ENCODE measurements at regions not wholly inside any gene's neighbourhood (a gene's known extent, or its start where the extent isn't known, plus 50 kb on each side); places are given as distances from the start of the nearest gene placed in this dataset.

GRCh38 chr4:11496351-11496829 is 67.7 kb upstream of the HS3ST1 start:
- no peak overlapping the region for H3K4me3 ChIP-seq (ENCODE audit: severe bottlenecking)
- no peaks in the 10 kb centered on the region for H3K36me3 ChIP-seq (ENCODE audit: low read depth)
- peak; percentile 70 for DNase-seq (ENCODE audit: low spot score)
- peak; percentile 92 for ATAC-seq (ENCODE audit: low read depth)
- peaks cover 32% of the 10 kb centered on the region for H3K4me1 ChIP-seq (ENCODE audit: insufficient read depth, poor library complexity, severe bottlenecking)
- H3K27me3 ChIP-seq (ENCODE audit: insufficient read depth, poor library complexity, severe bottlenecking), result no peaks in the 10 kb centered on the region
- H3K27ac ChIP-seq (ENCODE audit: poor library complexity, severe bottlenecking), result peak overlapping the region; percentile 87
- H3K9me3 ChIP-seq (ENCODE audit: severe bottlenecking), result no peaks in the 10 kb centered on the region
- no peak for TF ChIP-seq CTCF (IDR thresholded peaks at IDR 0.05; ENCODE audit: poor library complexity, severe bottlenecking)

GRCh38 chr4:11495818-11496217 is 67.1 kb upstream of the HS3ST1 start:
- H3K4me1 ChIP-seq (ENCODE audit: insufficient read depth, poor library complexity, severe bottlenecking), result peaks cover 32% of the 10 kb centered on the region
- peak overlapping the region; percentile 87 for H3K27ac ChIP-seq (ENCODE audit: poor library complexity, severe bottlenecking)
- no peak for TF ChIP-seq CTCF (IDR thresholded peaks at IDR 0.05; ENCODE audit: poor library complexity, severe bottlenecking)

GRCh38 chr4:11495291-11495690 is 66.6 kb upstream of the HS3ST1 start:
- Histone ChIP-seq H3K27me3 (ENCODE audit: insufficient read depth, poor library complexity, severe bottlenecking) (no peaks in the 10 kb centered on the region), H3K4me3 (ENCODE audit: severe bottlenecking) (no peak overlapping the region), H3K4me1 (ENCODE audit: insufficient read depth, poor library complexity, severe bottlenecking) (peaks cover 32% of the 10 kb centered on the region), H3K36me3 (ENCODE audit: low read depth) (no peaks in the 10 kb centered on the region), H3K27ac (ENCODE audit: poor library complexity, severe bottlenecking) (peak overlapping the region; percentile 87), H3K9me3 (ENCODE audit: severe bottlenecking) (no peaks in the 10 kb centered on the region)
- no peak for TF ChIP-seq CTCF (IDR thresholded peaks at IDR 0.05; ENCODE audit: poor library complexity, severe bottlenecking)
- no peak for ATAC-seq (ENCODE audit: low read depth)
- DNase-seq (ENCODE audit: low spot score), result no peak

More at GRCh38 chr4:11495818-11496217, 67.1 kb upstream of the HS3ST1 start:
- DNase-seq (ENCODE audit: low spot score), result no peak
- ATAC-seq (ENCODE audit: low read depth), result no peak
- Histone ChIP-seq H3K4me3 (ENCODE audit: severe bottlenecking) (no peak overlapping the region), H3K27me3 (ENCODE audit: insufficient read depth, poor library complexity, severe bottlenecking) (no peaks in the 10 kb centered on the region), H3K9me3 (ENCODE audit: severe bottlenecking) (no peaks in the 10 kb centered on the region), H3K36me3 (ENCODE audit: low read depth) (no peaks in the 10 kb centered on the region)

GRCh38 chr4:11494232-11494631 is 65.5 kb upstream of the HS3ST1 start:
- Histone ChIP-seq H3K27me3 (ENCODE audit: insufficient read depth, poor library complexity, severe bottlenecking) (no peaks in the 10 kb centered on the region), H3K4me1 (ENCODE audit: insufficient read depth, poor library complexity, severe bottlenecking) (peaks cover 34% of the 10 kb centered on the region), H3K27ac (ENCODE audit: poor library complexity, severe bottlenecking) (no peak overlapping the region), H3K9me3 (ENCODE audit: severe bottlenecking) (no peaks in the 10 kb centered on the region), H3K4me3 (ENCODE audit: severe bottlenecking) (no peak overlapping the region), H3K36me3 (ENCODE audit: low read depth) (no peaks in the 10 kb centered on the region)
- ATAC-seq (ENCODE audit: low read depth), result no peak
- DNase-seq (ENCODE audit: low spot score), result no peak
- TF ChIP-seq CTCF (IDR thresholded peaks at IDR 0.05; ENCODE audit: poor library complexity, severe bottlenecking), result no peak

DNA sequence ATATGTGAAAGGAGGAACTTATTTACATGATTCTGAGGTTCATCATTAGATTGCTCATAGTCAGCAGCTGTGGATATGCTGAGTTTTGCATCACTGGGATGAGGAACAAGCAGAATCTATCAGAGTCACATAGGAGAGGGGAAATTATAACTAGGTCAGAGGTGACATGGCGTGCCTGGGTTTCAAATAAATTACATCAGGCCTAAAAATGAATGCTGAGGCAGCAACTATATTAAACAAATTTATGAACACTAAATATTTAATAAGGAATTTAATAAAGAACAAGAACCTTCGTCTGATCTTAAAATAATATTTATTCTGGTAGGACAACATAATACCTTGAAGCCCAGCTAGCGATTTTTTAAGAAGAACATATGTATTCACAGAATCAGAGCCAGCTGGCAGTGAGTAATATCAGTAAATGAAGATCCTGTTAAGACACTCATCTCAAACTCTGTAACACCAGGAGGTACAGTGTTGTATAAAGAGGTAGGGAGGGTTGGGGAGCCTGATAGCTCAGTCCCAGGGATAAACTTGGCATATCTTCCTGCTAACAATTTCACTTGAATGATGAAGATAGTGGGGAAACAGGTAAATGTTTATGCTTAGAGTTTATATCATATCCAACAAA is 60.9 kb upstream of the HS3ST1 start:
- ATAC-seq (ENCODE audit: low read depth) (no peak), DNase-seq (ENCODE audit: low spot score) (no peak)
- Histone ChIP-seq H3K27ac (ENCODE audit: poor library complexity, severe bottlenecking) (no peak overlapping the region), H3K27me3 (ENCODE audit: insufficient read depth, poor library complexity, severe bottlenecking) (no peaks in the 10 kb centered on the region), H3K36me3 (ENCODE audit: low read depth) (no peaks in the 10 kb centered on the region), H3K9me3 (ENCODE audit: severe bottlenecking) (no peaks in the 10 kb centered on the region), H3K4me1 (ENCODE audit: insufficient read depth, poor library complexity, severe bottlenecking) (peaks cover 17% of the 10 kb centered on the region), H3K4me3 (ENCODE audit: severe bottlenecking) (no peak overlapping the region)
- TF ChIP-seq CTCF (IDR thresholded peaks at IDR 0.05; ENCODE audit: poor library complexity, severe bottlenecking), result no peak

Data from RWPE2 (cell line).